HepG2 (cell line): ENCODE measurements at regions not wholly inside any gene's neighbourhood (a gene's known extent, or its start where the extent isn't known, plus 50 kb on each side); places are given as distances from the start of the nearest gene placed in this dataset.
A peak's percentile ranks its signal among the peaks of the same experiment; 100 is the strongest.

Source experiments
- ATF1 ChIP-seq: IDR thresholded peaks from 2 replicates; pipeline ENCODE4 v1.6.1; 2016; ENCODE audit warnings: mild to moderate bottlenecking, control low read depth
- CEBPB ChIP-seq: IDR thresholded peaks from 2 replicates; pipeline ENCODE4 v1.6.1; 2011; ENCODE audit warnings: low read depth, low read length, improper control_type of control experiment, borderline replicate concordance
- FOSL2 ChIP-seq: sonication (generic); formaldehyde crosslinking; IDR thresholded peaks from 2 replicates; pipeline ENCODE4 v1.4.0; 2020; ENCODE audit warnings: missing genetic modification reagents
- HOXA5 ChIP-seq: sonication (generic); formaldehyde crosslinking; IDR thresholded peaks from 2 replicates; pipeline ENCODE4 v1.4.0; 2020; ENCODE audit warnings: missing genetic modification reagents
- MIER3 ChIP-seq: IDR thresholded peaks from 2 replicates; pipeline ENCODE4 v1.6.1; 2016; ENCODE audit warnings: missing compliant biosample characterization, borderline replicate concordance
- REPIN1 ChIP-seq: sonication (generic); formaldehyde crosslinking; IDR thresholded peaks from 2 replicates; pipeline ENCODE4 v1.8.0; 2022; ENCODE audit warnings: missing genetic modification reagents, low read depth, mild to moderate bottlenecking, borderline replicate concordance
- SIX1 ChIP-seq: sonication (generic); formaldehyde crosslinking; IDR thresholded peaks from 2 replicates; pipeline ENCODE4 v1.4.0; 2020; ENCODE audit warnings: missing genetic modification reagents, borderline replicate concordance
- TSC22D2 ChIP-seq: sonication (generic); formaldehyde crosslinking; IDR thresholded peaks from 2 replicates; pipeline ENCODE4 v1.5.1; 2020; ENCODE audit warnings: missing genetic modification reagents, mild to moderate bottlenecking, borderline replicate concordance
- ZFP90 ChIP-seq: sonication (generic); formaldehyde crosslinking; IDR thresholded peaks from 2 replicates; pipeline ENCODE4 v1.8.0; 2022; ENCODE audit warnings: missing genetic modification reagents, mild to moderate bottlenecking, inconsistent platforms, borderline replicate concordance
- ZNF160 ChIP-seq: sonication (generic); formaldehyde crosslinking; IDR thresholded peaks from 2 replicates; pipeline ENCODE4 v1.8.0; 2022; ENCODE audit warnings: mild to moderate bottlenecking, inconsistent platforms, missing genetic modification reagents
- ZNF264 ChIP-seq: sonication (generic); formaldehyde crosslinking; IDR thresholded peaks from 2 replicates; pipeline ENCODE4 v1.4.0; 2020; ENCODE audit warnings: missing genetic modification reagents
- ZNF629 ChIP-seq: sonication (generic); formaldehyde crosslinking; conservative IDR thresholded peaks from 2 replicates; pipeline ENCODE4 v1.5.0; 2020; ENCODE audit warnings: missing genetic modification reagents
- TF ChIP-seq, protein P1 (sequence below): sonication (generic); formaldehyde crosslinking; IDR thresholded peaks from 2 replicates; pipeline ENCODE4 v1.5.1; 2020; ENCODE audit warnings: missing genetic modification reagents, mild to moderate bottlenecking, borderline replicate concordance
- TF ChIP-seq, protein P2 (sequence below): sonication (generic); formaldehyde crosslinking; IDR thresholded peaks from 2 replicates; pipeline ENCODE4 v1.4.0; 2020; ENCODE audit warnings: missing genetic modification reagents
- TF ChIP-seq, protein P3 (sequence below): IDR thresholded peaks from 2 replicates; pipeline ENCODE4 v1.6.1; 2016; ENCODE audit warnings: low read depth
- TF ChIP-seq, protein P4 (sequence below), 2 experiments: fragments of 450-650 bp in 1 of 2; sonication (generic) in 1 of 2; formaldehyde crosslinking; IDR thresholded peaks; 2 replicates each; pipeline versions ENCODE4 v1.5.0 to v1.8.0; 2020 to 2022; ENCODE audit warnings: mild to moderate bottlenecking in 1 of 2, missing genetic modification reagents in 1 of 2
- TF ChIP-seq, protein P5 (sequence below): sonication (generic); formaldehyde crosslinking; IDR thresholded peaks from 2 replicates; pipeline ENCODE4 v1.4.0; 2020; ENCODE audit warnings: missing genetic modification reagents, borderline replicate concordance
- TF ChIP-seq, protein P6 (sequence below): IDR thresholded peaks from 2 replicates; pipeline ENCODE4 v1.6.1; 2012; ENCODE audit warnings: inconsistent platforms
- TF ChIP-seq, protein P7 (sequence below): sonication (generic); formaldehyde crosslinking; IDR thresholded peaks from 2 replicates; pipeline ENCODE4 v1.5.0; 2020; ENCODE audit warnings: missing genetic modification reagents

DNA sequence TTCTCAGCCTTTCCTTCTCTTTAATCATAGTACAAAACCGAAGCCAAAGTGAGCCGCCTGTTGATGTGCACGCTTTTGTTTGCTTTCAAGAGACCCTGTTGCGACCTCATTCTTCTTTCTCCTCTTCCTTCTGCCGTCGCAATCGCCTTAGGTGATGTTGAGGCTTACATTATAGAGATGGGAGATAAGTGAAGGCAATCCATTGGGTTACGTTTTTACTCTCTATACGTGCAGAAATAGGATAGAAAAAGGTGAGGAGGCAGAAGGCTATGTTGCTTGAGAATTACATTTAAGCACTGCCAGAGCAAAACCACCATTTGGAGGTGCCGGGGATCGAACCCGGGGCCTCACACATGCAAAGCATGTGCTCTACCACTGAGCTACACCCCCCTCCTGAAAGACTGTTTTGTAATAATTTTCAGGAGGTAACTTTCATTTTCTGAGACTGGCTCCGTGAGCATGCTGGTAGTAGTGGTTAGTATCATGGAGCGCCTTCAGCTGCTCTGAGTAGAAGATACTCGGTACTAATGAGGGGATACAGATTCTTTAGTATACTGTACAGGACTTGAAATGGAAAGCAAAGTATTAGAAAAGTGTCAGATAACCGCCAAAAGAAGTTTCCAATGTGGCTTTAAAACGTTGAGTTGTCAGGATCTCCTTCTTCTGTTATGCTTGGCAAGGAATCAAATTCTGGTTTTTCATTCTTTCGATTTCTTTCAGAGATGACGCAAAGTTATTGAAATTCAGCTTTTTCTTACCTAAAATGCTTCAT is 165.6 kb downstream of the TRIM27 start (continued):
- peak; percentile 46; the same call in 1 of the 2 replicates for TF ChIP-seq CEBPB
- peak; percentile 80 for TF ChIP-seq ZNF629 (CRISPR knock-in tag)
- TF ChIP-seq SIX1 (CRISPR knock-in tag) = 0 out of 2 replicates have a peak, but pooled peaks have one; percentile 34
- TF ChIP-seq HOXA5 (CRISPR knock-in tag) = peak; percentile 73; the same call in 1 of the 2 replicates
- TF ChIP-seq FOSL2 (CRISPR knock-in tag) = peak; percentile 46; the same call in 1 of the 2 replicates
- TF ChIP-seq, protein P1, sequence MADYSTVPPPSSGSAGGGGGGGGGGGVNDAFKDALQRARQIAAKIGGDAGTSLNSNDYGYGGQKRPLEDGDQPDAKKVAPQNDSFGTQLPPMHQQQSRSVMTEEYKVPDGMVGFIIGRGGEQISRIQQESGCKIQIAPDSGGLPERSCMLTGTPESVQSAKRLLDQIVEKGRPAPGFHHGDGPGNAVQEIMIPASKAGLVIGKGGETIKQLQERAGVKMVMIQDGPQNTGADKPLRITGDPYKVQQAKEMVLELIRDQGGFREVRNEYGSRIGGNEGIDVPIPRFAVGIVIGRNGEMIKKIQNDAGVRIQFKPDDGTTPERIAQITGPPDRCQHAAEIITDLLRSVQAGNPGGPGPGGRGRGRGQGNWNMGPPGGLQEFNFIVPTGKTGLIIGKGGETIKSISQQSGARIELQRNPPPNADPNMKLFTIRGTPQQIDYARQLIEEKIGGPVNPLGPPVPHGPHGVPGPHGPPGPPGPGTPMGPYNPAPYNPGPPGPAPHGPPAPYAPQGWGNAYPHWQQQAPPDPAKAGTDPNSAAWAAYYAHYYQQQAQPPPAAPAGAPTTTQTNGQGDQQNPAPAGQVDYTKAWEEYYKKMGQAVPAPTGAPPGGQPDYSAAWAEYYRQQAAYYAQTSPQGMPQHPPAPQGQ (CRISPR knock-in tag) = no peak
- TF ChIP-seq ATF1 = peak; percentile 48; the same call in 1 of the 2 replicates
- TF ChIP-seq, protein P2, sequence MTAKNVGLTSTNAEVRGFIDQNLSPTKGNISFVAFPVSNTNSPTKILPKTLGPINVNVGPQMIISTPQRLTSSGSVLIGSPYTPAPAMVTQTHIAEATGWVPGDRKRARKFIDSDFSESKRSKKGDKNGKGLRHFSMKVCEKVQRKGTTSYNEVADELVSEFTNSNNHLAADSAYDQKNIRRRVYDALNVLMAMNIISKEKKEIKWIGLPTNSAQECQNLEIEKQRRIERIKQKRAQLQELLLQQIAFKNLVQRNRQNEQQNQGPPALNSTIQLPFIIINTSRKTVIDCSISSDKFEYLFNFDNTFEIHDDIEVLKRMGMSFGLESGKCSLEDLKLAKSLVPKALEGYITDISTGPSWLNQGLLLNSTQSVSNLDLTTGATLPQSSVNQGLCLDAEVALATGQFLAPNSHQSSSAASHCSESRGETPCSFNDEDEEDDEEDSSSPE = peak; percentile 33; the same call in 1 of the 2 replicates
- TF ChIP-seq, protein P3, sequence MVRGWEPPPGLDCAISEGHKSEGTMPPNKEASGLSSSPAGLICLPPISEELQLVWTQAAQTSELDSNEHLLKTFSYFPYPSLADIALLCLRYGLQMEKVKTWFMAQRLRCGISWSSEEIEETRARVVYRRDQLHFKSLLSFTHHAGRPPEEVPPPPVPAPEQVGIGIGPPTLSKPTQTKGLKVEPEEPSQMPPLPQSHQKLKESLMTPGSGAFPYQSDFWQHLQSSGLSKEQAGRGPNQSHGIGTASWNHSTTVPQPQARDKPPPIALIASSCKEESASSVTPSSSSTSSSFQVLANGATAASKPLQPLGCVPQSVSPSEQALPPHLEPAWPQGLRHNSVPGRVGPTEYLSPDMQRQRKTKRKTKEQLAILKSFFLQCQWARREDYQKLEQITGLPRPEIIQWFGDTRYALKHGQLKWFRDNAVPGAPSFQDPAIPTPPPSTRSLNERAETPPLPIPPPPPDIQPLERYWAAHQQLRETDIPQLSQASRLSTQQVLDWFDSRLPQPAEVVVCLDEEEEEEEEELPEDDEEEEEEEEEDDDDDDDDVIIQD (CRISPR knock-in tag) = peak; percentile 32; the same call in 1 of the 2 replicates
- peak; percentile 20; the same call in 1 of the 2 replicates for TF ChIP-seq REPIN1 (CRISPR knock-in tag)
- TF ChIP-seq, protein P4, sequence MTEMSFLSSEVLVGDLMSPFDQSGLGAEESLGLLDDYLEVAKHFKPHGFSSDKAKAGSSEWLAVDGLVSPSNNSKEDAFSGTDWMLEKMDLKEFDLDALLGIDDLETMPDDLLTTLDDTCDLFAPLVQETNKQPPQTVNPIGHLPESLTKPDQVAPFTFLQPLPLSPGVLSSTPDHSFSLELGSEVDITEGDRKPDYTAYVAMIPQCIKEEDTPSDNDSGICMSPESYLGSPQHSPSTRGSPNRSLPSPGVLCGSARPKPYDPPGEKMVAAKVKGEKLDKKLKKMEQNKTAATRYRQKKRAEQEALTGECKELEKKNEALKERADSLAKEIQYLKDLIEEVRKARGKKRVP (CRISPR knock-in tag; IDR thresholded peaks at IDR 0.05) = peak in 1 of 2 experiments; percentile 75; a peak in 2 of 4 replicates
- TF ChIP-seq, protein P5, sequence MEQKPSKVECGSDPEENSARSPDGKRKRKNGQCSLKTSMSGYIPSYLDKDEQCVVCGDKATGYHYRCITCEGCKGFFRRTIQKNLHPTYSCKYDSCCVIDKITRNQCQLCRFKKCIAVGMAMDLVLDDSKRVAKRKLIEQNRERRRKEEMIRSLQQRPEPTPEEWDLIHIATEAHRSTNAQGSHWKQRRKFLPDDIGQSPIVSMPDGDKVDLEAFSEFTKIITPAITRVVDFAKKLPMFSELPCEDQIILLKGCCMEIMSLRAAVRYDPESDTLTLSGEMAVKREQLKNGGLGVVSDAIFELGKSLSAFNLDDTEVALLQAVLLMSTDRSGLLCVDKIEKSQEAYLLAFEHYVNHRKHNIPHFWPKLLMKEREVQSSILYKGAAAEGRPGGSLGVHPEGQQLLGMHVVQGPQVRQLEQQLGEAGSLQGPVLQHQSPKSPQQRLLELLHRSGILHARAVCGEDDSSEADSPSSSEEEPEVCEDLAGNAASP (CRISPR knock-in tag) = no peak
- TF ChIP-seq, protein P6, sequence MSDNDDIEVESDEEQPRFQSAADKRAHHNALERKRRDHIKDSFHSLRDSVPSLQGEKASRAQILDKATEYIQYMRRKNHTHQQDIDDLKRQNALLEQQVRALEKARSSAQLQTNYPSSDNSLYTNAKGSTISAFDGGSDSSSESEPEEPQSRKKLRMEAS = peak; percentile 65
- TF ChIP-seq MIER3 (CRISPR knock-in tag) = peak; percentile 54; the same call in 1 of the 2 replicates
- TF ChIP-seq ZNF264 (CRISPR knock-in tag) = peak; percentile 63; the same call in 1 of the 2 replicates
- 0 out of 2 replicates have a peak, but pooled peaks have one; percentile 47 for TF ChIP-seq TSC22D2 (CRISPR knock-in tag)
- TF ChIP-seq ZFP90 = 0 out of 2 replicates have a peak, but pooled peaks have one; percentile 47
- 0 out of 2 replicates have a peak, but pooled peaks have one; percentile 38 for TF ChIP-seq ZNF160 (CRISPR knock-in tag)
- TF ChIP-seq, protein P7, sequence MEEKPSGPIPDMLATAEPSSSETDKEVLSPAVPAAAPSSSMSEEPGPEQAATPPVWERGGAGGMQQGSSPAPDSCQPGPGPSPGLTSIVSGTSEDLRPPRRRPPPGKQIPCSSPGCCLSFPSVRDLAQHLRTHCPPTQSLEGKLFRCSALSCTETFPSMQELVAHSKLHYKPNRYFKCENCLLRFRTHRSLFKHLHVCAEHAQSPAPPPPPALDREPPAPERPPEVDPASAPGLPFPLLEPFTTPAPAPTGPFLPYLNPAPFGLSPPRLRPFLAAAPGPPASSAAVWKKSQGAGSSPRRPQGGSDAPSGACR (CRISPR knock-in tag) = no peak
